SKM-1 (cell line): ENCODE measurements at regions not wholly inside any gene's neighbourhood (a gene's known extent, or its start where the extent isn't known, plus 50 kb on each side); places are given as distances from the start of the nearest gene placed in this dataset.
"Not testable (repeated sequence)": the region's sequence is repeated elsewhere in the genome, so short reads cannot be mapped to it uniquely, and the experiment has no call there.

ENCODE experiments used
- DNase-seq: peaks from one replicate; lab custom pipeline; 2025; ENCODE audit not compliant: unreplicated experiment; lab: John Stamatoyannopoulos, UW

DNA sequence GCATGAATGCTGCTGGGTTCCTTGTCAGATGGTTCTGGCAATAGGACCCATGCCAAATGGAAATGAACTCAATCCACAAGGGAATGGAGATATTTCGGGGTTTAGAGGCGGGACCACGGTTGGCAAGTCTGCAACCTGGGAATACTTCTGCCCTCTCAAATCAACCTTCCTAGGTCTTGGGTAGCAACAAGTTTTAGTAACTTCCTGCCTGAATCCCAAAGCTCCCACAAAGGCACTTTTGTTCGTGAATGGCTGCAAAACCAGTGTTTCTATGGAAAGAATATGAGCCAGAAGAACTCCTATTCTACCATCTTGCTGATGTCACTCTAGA is 790.1 kb upstream of the SLC8A1 start:
- DNase-seq = no peak

DNA sequence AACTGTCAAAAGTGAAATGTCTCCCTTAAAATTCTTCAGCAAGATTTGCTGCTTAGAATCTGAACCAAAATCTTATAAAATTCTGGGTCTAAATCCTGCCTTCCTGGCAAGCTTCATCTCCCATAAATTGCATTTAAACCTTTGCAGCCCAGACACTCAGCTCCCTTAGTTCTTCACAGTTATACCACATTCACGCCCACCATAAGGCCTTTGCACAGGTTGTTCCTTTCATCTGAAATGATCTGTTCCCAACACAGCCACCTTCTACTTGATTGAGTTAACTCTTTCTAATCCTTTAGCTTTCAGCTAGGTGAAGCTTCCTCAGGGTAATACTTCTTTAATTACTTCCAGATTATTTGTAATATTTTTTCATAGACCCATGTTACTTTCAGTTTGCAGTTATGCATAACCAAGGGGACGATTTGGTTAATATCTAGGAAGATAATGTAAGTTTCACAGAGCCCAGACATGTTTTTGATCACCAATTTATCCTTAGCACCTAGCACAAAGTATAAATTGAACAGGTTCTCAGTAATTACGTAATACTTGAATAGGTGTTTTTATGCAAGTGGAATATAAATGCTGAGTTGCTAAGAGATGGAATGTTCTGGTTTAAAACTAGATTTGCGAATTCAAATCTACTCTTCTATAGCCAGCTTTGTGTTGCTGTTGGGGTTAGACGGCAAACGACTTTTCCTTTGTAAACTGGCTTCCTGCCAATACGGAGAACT is 779.7 kb upstream of the PKDCC start:
- DNase-seq = no peak

DNA sequence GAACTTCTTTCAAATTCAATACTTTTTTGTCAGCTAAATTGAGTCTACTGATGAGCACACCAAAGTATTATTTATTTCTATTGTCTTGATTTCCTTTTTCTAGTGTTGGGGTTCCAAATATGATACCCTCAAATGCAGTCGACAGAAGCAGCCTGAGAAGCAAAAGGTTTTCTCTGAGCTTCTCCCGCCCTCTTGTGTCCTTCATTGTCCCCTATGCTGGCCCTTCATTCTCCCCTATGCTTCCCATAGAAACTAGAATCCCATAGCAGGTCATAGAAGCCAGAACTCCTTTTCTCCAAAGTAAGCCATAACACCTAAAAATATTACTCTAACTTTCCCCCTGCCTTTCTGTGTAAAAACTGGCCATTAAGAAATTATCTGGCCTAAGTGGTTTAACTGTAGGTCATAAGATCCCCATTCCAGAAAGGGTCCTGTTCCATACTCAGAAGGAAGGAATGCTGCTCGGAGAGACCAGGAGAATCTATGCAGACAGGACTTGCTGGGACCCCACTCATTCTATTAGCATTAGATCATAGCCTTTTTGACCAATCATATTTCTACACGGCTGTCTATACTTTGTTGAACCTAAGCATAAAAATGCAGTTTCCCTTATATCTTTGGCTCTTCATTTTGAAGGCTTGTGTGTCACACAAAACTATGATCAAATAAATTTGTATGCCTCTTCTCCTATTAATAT is 764.6 kb upstream of the PKDCC start:
- DNase-seq = no peak

DNA sequence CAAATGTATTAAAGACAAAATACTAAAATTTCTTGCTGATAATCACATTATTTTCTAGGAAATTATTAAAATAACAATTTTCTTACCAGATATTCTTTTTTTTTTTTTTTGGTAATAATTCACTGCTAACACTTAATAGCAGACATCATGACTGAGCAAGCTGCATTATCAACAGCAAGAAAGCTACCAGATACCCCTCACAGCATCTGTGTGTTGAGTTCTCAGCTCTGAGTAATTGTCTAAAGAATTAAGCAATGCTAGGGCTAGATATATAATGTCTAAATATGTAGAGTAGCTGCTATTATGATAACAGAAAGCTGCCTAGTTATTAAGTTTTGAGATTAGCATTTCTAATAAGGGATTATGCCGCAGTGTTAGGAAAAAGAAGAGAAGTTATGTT is 754.3 kb upstream of the PKDCC start:
- no peak for DNase-seq

DNA sequence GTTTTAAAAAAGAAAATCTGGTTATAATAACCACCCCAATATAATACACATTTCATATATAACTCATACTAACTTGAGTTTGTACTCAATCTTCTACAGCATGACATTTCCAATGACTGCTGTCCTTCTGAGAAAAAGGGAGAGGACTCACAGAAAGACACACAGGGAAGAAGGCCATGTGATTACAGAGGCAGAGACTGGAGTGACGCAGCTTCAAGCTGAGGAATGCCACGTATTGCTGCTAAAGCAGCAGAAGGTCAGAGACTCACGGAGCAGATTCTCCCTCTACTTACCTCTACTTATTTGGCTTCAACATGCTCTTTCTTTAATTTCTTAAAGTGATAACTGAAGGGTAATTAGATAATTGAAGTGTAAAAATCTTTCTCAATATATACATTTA is 753.5 kb upstream of the PKDCC start:
- no peak for DNase-seq

DNA sequence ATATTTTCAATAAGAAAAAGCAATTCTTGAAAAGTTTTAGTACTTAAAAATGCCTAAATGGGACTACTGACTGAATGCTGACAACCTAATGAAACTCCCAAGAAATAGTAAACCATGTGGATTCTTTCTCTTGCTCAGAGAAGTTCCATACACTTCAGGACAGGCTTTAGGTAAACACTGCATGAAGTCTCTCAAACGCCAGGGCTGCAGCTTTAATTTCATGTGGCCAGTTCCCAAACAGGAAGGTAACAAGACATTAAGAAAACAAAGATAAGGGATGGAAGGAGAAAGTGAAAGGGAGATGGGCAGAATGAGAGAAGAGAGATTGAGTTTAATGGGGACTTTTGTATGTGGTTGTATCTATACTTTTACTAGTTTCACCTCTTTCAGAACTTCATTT is 734.7 kb upstream of the PKDCC start:
- no peak for DNase-seq

DNA sequence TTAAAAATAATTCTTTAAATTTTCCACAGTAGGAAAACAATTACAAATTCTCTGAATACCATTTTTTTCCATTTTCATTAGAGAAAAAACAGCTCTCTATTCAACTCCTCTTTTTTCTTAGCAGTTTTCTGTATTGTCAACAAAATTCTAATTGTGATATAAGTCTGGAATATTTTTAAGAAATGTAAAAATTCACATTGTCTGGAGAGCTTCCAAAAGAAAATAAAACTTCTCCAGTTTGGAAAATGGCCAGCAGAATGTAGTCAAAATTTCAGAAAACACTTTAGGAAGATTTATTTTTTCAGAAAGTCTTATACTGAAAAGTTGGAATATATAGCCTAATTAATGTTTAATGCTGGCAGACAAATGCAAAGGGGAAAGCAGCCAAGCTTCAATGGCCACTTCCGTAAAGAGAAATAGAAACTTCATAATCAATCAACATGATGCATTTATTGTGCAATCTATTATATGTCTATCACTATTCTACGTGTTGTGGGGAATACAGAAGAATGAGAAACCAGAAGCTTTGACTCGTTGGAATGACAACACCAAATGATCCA is 733.2 kb upstream of the PKDCC start:
- no peak for DNase-seq

DNA sequence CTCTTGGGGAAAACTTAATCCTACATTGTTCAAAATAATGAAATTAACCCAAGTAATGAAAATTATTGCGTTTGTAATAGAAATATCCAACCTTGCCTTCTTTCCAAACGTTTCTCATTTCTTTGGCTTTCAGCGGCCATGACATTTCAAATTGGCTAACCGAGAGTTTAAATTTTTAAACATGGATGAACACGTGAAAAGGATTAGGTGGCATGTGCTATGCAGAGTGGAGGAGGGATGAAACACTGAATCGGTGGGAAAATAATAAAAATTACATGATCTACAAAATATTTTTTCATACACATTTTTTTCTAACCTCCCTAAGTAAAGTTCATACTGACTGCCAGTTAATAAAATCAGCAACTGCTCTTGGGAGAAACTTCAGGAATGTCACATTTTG is 728.4 kb upstream of the PKDCC start:
- DNase-seq = no peak

DNA sequence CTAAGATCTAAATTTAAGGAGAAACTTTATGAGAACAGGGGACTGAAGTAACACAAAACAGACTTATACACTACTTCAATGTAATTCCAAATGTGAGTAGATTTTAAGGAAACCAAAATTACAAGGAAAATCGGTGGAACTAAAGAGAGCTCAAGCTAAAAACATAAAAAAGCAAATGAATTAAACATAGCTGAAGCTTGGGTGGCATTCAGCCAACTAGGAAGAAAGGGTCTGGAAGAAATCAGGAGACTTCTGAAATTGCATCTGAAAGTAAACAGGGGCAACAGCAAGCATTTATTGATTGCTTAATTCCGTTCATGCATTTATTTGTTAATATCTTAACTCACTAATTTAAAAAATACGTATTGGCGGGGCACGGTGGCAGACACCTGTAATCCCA is 727.3 kb upstream of the PKDCC start:
- DNase-seq = no peak

DNA sequence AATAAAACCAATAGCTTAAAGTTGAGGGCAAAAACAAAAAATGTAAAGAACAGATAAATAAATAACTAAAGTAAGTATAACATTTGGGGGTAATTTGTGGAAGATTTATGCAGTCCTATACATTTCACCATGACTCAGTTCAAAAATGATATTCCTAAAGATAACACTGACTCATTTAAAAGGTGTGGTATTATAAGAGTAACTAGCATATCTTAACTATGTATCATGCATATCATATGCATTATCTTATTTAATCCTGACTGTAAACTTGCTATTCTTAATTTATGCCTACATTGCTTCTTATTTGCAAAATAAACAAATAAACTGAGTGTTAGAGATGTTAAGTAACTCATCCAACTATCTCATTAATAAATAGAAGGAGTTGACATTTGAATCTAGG is 726.5 kb upstream of the PKDCC start:
- DNase-seq = no peak

DNA sequence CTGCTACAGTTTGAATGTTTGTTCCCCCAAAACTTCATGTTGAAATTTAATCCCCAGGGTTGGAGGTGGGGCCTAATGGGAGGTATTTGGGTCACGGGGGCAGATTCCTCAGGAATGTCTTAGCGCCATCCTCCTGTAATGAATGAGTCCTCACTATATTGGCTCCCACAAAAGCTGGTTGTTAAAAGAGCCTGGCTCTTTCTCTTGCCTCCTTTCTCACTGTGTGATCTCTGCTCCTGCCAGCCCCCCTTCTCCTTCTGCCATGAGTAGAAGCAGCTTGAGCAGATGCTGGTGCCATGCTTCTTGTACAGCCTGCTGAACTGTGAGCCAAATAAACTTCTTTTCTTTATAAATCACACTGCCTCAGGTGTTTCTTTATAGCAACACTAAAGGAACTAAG is 721.0 kb upstream of the PKDCC start:
- DNase-seq = no peak

DNA sequence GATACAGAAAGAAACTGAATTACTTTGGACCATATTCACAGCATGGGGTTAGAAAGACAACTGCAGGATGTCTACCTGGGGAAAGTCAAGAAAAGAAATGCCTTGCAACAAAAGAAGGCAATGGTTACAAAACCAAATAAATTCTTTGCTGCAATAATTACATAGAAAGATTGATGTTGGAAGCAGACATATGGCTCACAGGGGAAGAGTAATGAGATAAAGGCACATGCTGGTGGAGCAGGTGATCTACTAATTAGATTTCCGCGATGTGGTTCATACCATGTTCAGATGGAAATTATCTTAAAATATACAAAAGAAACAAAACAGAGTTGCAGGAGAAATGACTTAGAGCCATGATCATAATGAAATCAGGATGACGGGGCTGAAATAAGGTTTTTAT is 718.8 kb upstream of the PKDCC start:
- DNase-seq = no peak

DNA sequence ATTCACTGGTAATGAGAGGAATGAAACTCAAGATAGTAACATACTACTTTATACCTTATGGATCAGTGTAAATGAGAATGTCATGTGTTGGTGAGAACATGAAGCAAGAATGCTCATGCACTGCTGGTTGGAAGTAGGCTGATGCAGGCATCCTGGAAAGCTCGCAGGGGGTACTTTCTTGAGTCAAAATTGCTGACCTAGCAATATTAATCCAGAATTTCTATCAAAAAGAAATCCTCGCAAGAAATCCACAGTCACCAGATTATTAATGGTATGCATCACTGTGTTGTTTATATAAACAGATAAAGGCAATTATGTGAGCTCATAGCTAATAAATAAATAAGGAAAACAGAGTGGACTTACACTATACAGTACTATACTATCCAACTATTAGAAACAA is 713.7 kb upstream of the PKDCC start:
- DNase-seq = no peak

DNA sequence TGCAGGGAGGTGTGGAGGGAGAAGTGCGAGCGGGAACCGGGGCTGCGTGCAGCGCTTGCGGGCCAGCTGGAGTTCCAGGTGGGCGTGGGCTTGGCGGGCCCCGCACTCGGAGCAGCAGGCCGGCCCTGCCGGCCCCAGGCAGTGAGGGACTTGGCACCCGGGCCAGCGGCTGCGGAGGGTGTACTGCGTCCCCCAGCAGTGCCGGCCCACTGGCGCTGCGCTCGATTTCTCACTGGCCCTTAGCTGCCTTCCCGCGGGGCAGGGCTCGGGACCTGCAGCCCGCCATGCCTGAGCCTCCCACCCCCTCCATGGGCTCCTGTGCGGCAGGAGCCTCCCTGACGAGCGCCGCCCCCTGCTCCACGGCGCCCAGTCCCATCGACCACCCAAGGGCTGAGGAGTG is 712.2 kb upstream of the PKDCC start:
- DNase-seq = not testable (repeated sequence)

DNA sequence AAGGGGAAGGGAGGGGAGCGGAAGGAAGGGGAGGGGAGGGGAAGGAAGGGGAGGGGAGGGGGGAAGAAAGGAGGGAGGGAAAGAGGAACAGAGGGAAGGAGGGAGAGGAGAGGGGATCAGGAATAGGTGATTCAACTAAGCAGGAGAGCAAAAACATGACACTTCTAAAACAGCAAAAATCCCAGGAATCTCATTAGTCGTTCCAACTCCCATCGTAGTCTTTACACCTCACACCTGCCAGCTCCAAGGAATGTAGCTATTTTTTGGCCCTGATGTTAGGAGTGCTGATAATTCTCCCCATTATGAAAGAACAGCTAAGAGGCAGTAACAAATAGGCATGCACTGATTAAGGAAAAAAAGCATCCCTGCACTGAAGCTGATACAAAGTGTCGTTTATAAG is 709.9 kb upstream of the PKDCC start:
- no peak for DNase-seq

DNA sequence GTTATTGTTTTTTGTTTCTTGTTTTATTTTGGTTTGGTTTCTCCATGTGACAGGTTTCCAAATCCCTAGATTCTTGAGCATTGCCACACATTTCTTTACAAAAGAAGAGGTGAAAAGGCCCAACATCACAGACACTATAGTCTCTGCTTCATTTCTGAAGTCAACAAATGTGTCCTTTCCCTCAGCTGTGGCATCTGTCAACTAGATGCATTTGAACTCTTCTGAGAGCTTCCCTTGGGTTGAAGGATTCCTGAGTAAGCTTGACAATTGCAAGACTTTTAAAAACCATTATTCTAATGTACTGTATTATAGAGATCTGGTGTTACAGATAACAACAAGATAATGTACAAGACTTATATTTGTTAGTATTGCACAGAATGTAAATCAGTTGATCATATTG is 703.3 kb upstream of the PKDCC start:
- DNase-seq = no peak

DNA sequence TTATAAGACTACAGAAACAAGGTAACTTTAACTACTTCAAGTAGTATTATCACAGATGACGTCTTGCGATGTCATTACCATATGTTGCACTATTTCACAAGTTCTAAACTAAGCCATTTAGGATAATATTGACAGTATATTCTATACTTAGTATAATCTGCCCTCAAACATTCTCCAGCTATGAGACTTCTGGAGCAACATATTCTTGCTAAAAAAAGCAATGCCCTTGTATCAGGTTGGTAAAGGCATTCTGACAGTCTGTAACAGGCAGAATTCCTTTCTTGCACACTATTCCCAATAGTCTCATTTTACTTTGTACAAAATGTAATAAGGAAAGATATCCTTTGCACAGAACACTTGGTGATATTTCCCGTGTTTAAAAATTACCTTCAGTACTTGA is 694.8 kb upstream of the PKDCC start:
- no peak for DNase-seq

DNA sequence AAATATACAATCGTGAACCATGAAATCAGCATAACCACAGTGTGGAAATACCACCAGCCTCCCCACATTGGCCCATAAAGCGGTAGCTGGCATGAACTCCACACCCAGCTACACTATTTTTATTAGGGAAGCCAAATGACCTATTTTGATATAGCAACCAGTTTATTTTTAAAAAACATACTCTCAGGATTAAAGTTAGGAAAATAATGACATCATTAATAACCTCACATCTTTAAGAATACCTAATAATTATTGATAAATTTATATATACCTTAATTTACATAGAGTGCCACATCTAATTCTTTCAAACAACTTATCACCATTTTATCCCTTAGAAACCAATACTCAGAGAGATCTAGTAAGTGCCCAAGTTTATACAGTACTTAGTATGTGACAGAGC is 692.0 kb upstream of the PKDCC start:
- DNase-seq = no peak

DNA sequence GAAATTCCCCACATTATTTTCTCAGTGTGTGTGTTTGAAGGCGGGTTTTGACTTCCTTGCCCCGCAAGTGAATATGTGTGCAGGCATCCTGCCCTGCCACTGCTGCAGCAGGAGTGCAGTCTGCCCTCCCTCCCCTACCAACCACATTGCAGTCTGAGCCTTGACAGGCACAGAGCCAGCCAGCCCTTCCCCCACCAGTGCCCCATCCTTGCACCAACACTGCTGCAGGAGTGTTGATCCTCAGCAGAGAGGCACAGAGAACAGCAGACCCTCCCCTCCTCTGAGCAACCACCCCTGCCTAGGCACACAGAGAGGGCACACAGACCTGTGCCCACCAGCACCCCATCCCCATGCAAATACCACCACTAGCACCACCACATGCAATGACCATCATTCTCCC is 683.0 kb upstream of the PKDCC start:
- DNase-seq = no peak

DNA sequence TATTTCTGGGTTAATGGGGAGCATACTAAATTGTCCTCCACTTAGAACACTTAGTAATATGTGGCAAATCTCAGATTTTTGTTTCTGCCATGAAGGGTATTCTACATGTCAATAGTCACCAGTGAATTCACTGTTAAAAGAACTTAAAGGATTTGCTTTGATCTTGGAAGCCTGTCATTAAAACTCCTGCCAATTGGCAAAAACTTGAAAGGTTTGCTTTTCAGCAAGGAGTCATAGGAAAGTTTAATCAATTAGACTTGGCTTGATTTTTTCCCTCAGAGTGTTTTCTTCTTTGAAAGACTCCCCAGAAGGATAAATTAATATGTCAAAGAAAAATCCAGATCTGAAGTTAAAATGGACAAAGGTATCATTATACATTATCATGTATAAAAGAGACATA is 671.9 kb upstream of the PKDCC start:
- no peak for DNase-seq

DNA sequence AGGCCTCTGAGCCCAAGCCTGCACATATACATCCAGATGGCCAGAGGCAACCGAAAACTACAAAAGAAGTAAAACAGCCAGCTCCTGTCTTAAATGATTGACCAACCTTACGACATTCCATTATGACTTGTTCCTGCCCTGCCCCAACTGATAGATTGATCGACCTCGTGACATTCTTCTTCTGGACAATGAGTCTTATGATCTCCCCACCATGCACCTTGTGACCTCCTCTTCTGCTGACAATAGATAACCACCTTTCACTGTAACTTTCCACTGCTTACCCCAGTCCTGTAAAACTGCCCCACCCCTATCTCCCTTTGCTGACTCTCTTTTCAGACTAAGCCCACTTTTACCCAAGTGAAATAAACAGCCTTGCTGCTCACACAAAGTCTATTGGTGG is 670.0 kb upstream of the PKDCC start:
- DNase-seq = no peak

DNA sequence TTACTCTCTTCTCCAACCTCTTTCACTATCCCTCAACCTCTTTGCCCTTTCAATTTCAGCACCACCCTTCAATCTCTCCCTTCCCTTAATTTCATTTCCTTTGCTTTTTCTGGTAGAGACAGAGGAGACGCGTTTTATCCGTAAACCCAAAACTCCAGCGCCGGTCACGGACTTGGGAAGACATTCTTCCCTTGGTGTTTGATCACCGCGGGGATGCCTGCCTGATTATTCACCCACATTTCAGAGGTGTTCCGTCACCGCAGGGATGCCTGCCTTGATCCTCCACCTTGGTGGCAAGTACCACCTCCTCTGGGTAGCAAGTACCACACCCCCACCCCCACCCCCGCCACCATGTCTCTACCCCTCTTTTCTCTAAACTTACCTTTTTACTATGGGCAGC is 669.4 kb upstream of the PKDCC start:
- DNase-seq = no peak
